VCaP (cell line): ENCODE measurements at regions not wholly inside any gene's neighbourhood (a gene's known extent, or its start where the extent isn't known, plus 50 kb on each side); places are given as distances from the start of the nearest gene placed in this dataset.
"Not testable (repeated sequence)": the region's sequence is repeated elsewhere in the genome, so short reads cannot be mapped to it uniquely, and the experiment has no call there.

Source experiments
- H3K27ac ChIP-seq: fragments of 450-650 bp; 2 replicates; pipeline ENCODE4 v1.5.1; 2017
- CTCF ChIP-seq: fragments of 450-650 bp; conservative IDR thresholded peaks from 2 replicates; pipeline ENCODE4 v1.5.1; 2017; ENCODE audit warnings: mild to moderate bottlenecking, moderate library complexity

GRCh38 chr1:187051618-187052232, 223.0 kb downstream of the PLA2G4A start:
- H3K27ac ChIP-seq, result peak overlapping the region; percentile 15; the same call in 1 of the 2 replicates
- TF ChIP-seq CTCF, result peak; percentile 67

- peak overlapping the region; percentile 61 for H3K27ac ChIP-seq
- TF ChIP-seq CTCF, result no peak
These were observed 225.1 kb downstream of the PLA2G4A start for GRCh38 chr1:187053876-187054275.

- TF ChIP-seq CTCF, result no peak
- H3K27ac ChIP-seq, result peak overlapping the region; percentile 61
These were observed 226.4 kb downstream of the PLA2G4A start for GRCh38 chr1:187054862-187055757.

- no peak for TF ChIP-seq CTCF
- no peak overlapping the region for H3K27ac ChIP-seq
These were observed 234.5 kb downstream of the PLA2G4A start for GRCh38 chr1:187063271-187063670.

GRCh38 chr1:187067160-187067559, 238.4 kb downstream of the PLA2G4A start:
- H3K27ac ChIP-seq, result no peak overlapping the region
- TF ChIP-seq CTCF, result no peak

GRCh38 chr1:187070076-187070475, 241.3 kb downstream of the PLA2G4A start:
- no peak for TF ChIP-seq CTCF

GRCh38 chr1:187072262-187073034, 243.7 kb downstream of the PLA2G4A start:
- H3K27ac ChIP-seq, result not testable (repeated sequence)

More at GRCh38 chr1:187070076-187070475, 241.3 kb downstream of the PLA2G4A start:
- H3K27ac ChIP-seq, result no peak overlapping the region

- H3K27ac ChIP-seq, result not testable (repeated sequence)
These were observed 244.3 kb downstream of the PLA2G4A start for GRCh38 chr1:187073035-187073560.

- not testable (repeated sequence) for H3K27ac ChIP-seq
These were observed 245.0 kb downstream of the PLA2G4A start for GRCh38 chr1:187073634-187074245.
